ENCODE measurements at regions not wholly inside any gene's neighbourhood (a gene's known extent, or its start where the extent isn't known, plus 50 kb on each side); places are given as distances from the start of the nearest gene placed in this dataset.
"Not testable (repeated sequence)": the region's sequence is repeated elsewhere in the genome, so short reads cannot be mapped to it uniquely, and the experiment has no call there.

- H3K4me3 ChIP-seq (ENCODE audit: low read depth, low read length): no peak overlapping the region
- TF ChIP-seq, protein P1, sequence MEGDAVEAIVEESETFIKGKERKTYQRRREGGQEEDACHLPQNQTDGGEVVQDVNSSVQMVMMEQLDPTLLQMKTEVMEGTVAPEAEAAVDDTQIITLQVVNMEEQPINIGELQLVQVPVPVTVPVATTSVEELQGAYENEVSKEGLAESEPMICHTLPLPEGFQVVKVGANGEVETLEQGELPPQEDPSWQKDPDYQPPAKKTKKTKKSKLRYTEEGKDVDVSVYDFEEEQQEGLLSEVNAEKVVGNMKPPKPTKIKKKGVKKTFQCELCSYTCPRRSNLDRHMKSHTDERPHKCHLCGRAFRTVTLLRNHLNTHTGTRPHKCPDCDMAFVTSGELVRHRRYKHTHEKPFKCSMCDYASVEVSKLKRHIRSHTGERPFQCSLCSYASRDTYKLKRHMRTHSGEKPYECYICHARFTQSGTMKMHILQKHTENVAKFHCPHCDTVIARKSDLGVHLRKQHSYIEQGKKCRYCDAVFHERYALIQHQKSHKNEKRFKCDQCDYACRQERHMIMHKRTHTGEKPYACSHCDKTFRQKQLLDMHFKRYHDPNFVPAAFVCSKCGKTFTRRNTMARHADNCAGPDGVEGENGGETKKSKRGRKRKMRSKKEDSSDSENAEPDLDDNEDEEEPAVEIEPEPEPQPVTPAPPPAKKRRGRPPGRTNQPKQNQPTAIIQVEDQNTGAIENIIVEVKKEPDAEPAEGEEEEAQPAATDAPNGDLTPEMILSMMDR (IDR thresholded peaks at IDR 0.05; ENCODE audit: insufficient read depth, low read depth, low read length, missing control alignments): no peak
- no peak for DNase-seq (ENCODE audit: low read depth)
These were observed 283.7 kb upstream of the PROK2 start for GRCh38 chr3:72068621-72069020.

- TF ChIP-seq, protein P1 (IDR thresholded peaks at IDR 0.05; ENCODE audit: insufficient read depth, low read depth, low read length, missing control alignments): no peak
- no peak overlapping the region for H3K4me3 ChIP-seq (ENCODE audit: low read depth, low read length)
- no peak for DNase-seq (ENCODE audit: low read depth)
These were observed 282.8 kb upstream of the PROK2 start for GRCh38 chr3:72067721-72068120.

GRCh38 chr3:72065872-72066641 lies 281.1 kb upstream of the PROK2 start:
- TF ChIP-seq, protein P1 (IDR thresholded peaks at IDR 0.05; ENCODE audit: insufficient read depth, low read depth, low read length, missing control alignments): no peak
- H3K4me3 ChIP-seq (ENCODE audit: low read depth, low read length): no peak overlapping the region
- DNase-seq (ENCODE audit: low read depth): no peak

DNA sequence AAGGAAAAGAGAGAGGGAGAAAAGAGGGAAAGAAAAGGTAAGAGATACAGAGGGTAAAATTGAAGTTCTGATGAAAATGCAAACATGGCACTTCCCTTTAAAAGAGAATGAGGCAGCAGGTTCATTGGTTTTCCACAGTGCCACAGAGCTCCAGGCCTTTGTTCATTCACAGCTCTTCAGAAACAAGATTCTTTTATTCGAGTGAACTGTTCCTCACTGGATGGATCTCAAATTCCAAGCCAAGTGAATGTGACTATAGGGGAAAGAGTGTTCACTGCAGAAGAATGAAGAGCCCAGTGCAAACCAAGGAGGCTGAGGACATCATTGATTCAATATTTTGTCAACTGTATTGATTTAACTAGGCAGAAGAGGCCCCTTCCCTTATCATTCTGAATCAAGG lies 280.3 kb upstream of the PROK2 start:
- no peak for DNase-seq (ENCODE audit: low read depth)
- TF ChIP-seq, protein P1 (IDR thresholded peaks at IDR 0.05; ENCODE audit: insufficient read depth, low read depth, low read length, missing control alignments): no peak
- no peak overlapping the region for H3K4me3 ChIP-seq (ENCODE audit: low read depth, low read length)

DNA sequence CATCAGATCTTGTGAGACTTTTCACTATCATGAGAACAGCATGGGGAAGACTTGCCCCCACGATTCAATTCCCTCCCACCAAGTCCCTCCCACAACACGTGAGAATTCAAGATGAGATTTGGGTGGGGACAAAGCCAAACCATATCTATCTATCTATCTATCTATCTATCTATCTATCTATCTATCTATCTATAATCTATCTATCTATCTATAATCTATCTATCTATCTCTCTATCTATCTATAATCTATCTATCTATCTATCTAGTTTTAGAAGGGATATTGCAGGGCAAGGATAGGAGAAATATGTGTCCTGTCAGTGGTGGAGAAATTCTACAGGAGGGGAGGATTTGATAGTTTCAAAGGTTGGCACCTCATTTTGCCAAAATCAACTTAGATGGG lies 279.8 kb upstream of the PROK2 start:
- not testable (repeated sequence) for H3K4me3 ChIP-seq (ENCODE audit: low read depth, low read length); DNase-seq (ENCODE audit: low read depth)

- TF ChIP-seq, protein P1 (IDR thresholded peaks at IDR 0.05; ENCODE audit: insufficient read depth, low read depth, low read length, missing control alignments): no peak
- no peak overlapping the region for H3K4me3 ChIP-seq (ENCODE audit: low read depth, low read length)
- no peak for DNase-seq (ENCODE audit: low read depth)
These were observed 277.1 kb upstream of the PROK2 start for GRCh38 chr3:72062017-72062416.

DNA sequence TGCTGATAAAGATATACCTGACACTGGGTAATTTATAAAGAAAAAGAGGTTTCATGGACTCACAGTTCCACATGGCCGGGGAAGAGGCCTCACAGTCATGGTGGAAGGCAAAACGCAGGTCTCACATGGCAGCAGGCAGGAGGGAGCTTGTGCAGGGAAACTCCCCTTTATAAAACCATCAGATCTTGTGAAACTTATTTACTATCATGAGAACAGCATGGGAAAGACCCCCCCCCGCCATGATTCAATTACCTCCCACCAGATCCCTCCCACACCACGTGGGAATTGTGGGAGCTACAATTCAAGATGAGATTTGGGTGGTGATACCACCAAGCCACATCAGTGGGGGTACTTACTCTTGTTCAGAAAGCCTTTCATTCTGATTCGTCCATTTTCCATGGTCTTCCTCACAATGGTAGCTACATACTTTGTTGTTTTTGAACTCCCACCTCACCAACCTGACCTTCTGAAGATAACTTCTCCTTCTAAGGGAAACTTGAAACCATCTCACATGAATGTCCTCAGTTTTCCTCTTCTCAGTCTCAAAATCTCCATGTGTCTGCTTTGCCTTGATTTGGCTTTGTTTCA lies 275.6 kb upstream of the PROK2 start:
- TF ChIP-seq, protein P1 (IDR thresholded peaks at IDR 0.05; ENCODE audit: insufficient read depth, low read depth, low read length, missing control alignments): no peak
- no peak for DNase-seq (ENCODE audit: low read depth)
- no peak overlapping the region for H3K4me3 ChIP-seq (ENCODE audit: low read depth, low read length)

Measured in GM12865 (cell line).